Type B pancreatic cell (in vitro differentiated cells): ENCODE measurements at regions not wholly inside any gene's neighbourhood (a gene's known extent, or its start where the extent isn't known, plus 50 kb on each side); places are given as distances from the start of the nearest gene placed in this dataset.

Experiments
- DNase-seq: peaks from one replicate; pipeline ENCODE4 v3.0.0; 2021; ENCODE audit warnings: mixed read lengths; ENCODE audit not compliant: unreplicated experiment; ENCODE audit errors: extremely low spot score
- H3K27ac Mint-ChIP-seq: 2 replicates; pipeline ENCODE4 v1.8.0; 2021; ENCODE audit warnings: mild to moderate bottlenecking, mixed read lengths
- H3K27me3 Mint-ChIP-seq: 2 replicates; pipeline ENCODE4 v1.8.0; 2021; ENCODE audit warnings: mixed read lengths
- H3K36me3 Mint-ChIP-seq: 2 replicates; pipeline ENCODE4 v1.8.0; 2021; ENCODE audit warnings: mixed read lengths
- H3K4me1 Mint-ChIP-seq: one replicate; pipeline ENCODE4 v1.8.0; 2021; ENCODE audit warnings: mixed read lengths; ENCODE audit not compliant: unreplicated experiment
- H3K4me3 Mint-ChIP-seq: 2 replicates; pipeline ENCODE4 v1.8.0; 2021; ENCODE audit warnings: mild to moderate bottlenecking, mixed read lengths
- H3K9me3 Mint-ChIP-seq: 2 replicates; pipeline ENCODE4 v1.8.0; 2021; ENCODE audit warnings: mixed read lengths
- TF ChIP-seq, protein P1 (sequence below): fragments of 200-600 bp; sonication (generic); conservative IDR thresholded peaks from 2 replicates; pipeline ENCODE4 v1.5.0; 2021; ENCODE audit warnings: antibody characterized with exemption, mild to moderate bottlenecking

DNA sequence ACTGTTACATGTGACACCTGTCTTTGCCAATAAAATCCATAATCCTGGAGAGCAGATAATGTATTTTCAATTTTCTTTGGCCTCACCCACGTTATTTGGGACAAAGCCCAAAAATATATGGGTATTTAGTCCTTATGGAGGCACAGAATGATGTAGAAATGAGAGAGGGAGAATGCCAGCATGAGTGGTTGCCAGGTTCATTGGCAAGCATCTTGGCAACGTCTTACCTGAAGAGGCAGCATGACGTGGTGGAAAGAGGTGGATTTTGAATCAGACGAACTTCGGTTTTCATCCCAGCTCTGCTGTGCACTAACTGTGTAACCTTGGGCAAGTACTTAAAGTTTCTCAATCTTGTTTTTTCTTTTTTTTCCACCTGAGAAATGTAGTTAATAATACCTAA lies 969.6 kb upstream of the PIK3C3 start:
- Mint-ChIP-seq H3K4me3 (no peak overlapping the region), H3K27me3 (peaks cover 3% of the 10 kb centered on the region), H3K36me3 (no peaks in the 10 kb centered on the region)

DNA sequence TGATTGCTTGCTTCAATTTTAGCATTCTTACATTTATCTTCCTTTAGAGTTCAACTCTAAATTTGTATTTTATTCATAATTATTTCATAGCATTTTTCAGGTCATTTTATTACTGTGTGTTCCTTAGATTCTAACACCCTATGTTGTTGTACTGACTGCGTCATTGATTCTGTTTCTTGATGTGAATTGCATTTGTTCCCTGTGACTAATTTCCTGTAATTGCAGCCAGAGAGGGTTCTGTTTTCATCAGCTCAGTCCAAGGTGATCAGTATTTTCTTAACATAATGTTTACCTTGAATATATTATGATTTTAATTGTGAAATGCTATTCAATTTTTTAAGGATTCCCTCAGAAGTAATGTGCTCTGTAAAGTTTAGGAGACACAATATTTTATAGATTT lies 970.2 kb upstream of the PIK3C3 start:
- no peak overlapping the region for H3K4me3 Mint-ChIP-seq
- H3K36me3 Mint-ChIP-seq: no peaks in the 10 kb centered on the region
- DNase-seq: no peak
- no peak overlapping the region for H3K27ac Mint-ChIP-seq
- no peaks in the 10 kb centered on the region for H3K9me3 Mint-ChIP-seq
- TF ChIP-seq, protein P1, sequence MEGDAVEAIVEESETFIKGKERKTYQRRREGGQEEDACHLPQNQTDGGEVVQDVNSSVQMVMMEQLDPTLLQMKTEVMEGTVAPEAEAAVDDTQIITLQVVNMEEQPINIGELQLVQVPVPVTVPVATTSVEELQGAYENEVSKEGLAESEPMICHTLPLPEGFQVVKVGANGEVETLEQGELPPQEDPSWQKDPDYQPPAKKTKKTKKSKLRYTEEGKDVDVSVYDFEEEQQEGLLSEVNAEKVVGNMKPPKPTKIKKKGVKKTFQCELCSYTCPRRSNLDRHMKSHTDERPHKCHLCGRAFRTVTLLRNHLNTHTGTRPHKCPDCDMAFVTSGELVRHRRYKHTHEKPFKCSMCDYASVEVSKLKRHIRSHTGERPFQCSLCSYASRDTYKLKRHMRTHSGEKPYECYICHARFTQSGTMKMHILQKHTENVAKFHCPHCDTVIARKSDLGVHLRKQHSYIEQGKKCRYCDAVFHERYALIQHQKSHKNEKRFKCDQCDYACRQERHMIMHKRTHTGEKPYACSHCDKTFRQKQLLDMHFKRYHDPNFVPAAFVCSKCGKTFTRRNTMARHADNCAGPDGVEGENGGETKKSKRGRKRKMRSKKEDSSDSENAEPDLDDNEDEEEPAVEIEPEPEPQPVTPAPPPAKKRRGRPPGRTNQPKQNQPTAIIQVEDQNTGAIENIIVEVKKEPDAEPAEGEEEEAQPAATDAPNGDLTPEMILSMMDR: no peak
- H3K27me3 Mint-ChIP-seq: peaks cover 3% of the 10 kb centered on the region
- H3K4me1 Mint-ChIP-seq: no peaks in the 10 kb centered on the region

More for the DNA sequence above, 969.6 kb upstream of the PIK3C3 start:
- no peaks in the 10 kb centered on the region for H3K4me1 Mint-ChIP-seq
- TF ChIP-seq, protein P1: no peak
- no peak overlapping the region for H3K27ac Mint-ChIP-seq
- no peak for DNase-seq
- H3K9me3 Mint-ChIP-seq: no peaks in the 10 kb centered on the region

DNA sequence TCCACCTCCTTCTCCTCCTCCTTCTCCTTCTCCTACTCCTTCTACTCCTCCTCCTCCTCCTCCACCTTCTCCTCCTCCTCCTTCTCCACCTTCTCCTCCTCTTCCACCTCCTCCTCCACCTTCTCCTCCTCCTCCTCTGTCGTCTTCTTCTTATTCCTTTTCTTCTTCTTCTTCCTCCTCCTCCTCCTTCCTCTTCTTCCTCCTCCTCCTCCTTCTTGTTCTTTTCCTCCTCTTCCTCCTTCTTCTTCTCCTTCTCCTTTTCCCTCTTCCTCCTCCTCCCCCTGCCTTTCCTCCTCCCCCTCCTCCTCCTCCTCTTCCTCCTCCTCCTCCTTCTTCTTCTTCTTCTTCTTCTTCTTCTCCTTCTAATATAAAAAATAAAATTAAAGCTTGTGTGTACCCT lies 971.2 kb upstream of the PIK3C3 start:
- no peaks in the 10 kb centered on the region for H3K36me3 Mint-ChIP-seq
- H3K27ac Mint-ChIP-seq: no peak overlapping the region
- no peaks in the 10 kb centered on the region for H3K4me1 Mint-ChIP-seq
- peaks cover 3% of the 10 kb centered on the region for H3K27me3 Mint-ChIP-seq
- TF ChIP-seq, protein P1: no peak
- no peaks in the 10 kb centered on the region for H3K9me3 Mint-ChIP-seq
- H3K4me3 Mint-ChIP-seq: no peak overlapping the region
- DNase-seq: no peak

DNA sequence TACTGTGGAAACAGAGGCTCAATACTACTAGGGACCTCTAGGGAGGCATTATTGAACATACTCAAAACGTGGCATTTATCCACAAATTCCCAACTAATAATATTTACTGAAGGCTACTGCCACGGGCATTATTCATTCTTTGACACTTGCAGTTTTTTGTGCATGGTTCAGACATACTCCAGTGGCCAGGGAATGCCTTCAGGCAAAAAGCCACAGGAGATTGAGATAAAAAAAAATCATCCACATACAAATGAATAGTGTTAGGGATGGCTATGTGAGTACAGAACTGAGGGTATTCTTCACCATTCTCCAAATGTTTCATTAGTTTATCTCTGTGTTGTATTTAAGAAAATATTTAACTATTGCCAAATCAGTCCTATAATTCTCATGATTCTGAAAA lies 974.9 kb upstream of the PIK3C3 start:
- Mint-ChIP-seq H3K4me1 (no peaks in the 10 kb centered on the region), H3K4me3 (no peak overlapping the region), H3K27me3 (peaks cover 3% of the 10 kb centered on the region), H3K27ac (no peak overlapping the region), H3K36me3 (no peaks in the 10 kb centered on the region), H3K9me3 (peaks cover 2% of the 10 kb centered on the region)
- no peak for DNase-seq
- TF ChIP-seq, protein P1: no peak

DNA sequence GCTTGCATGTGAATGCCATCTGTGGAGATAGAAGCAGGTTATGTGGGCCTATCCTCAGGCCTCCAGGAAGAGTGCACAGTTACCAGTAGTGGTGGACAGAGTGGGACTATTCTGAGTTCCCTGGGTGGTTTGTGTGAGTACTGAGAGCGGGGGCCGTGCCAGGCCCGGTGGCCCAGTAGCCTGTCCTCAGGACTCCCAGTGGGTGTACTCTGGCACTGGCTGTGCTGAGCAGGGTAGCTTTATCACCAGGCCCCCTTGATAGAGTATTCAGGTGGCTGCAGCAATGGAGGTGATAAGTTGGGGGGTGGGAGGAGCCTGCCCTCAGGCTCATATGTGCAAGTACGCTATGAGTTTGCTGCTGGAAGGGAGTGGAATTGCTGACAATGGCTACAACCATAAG lies 979.0 kb upstream of the PIK3C3 start:
- no peak for DNase-seq
- Mint-ChIP-seq H3K4me3 (no peak overlapping the region), H3K36me3 (no peaks in the 10 kb centered on the region), H3K9me3 (peaks cover 13% of the 10 kb centered on the region), H3K27me3 (no peaks in the 10 kb centered on the region), H3K4me1 (no peaks in the 10 kb centered on the region), H3K27ac (no peak overlapping the region)
- TF ChIP-seq, protein P1: no peak

DNA sequence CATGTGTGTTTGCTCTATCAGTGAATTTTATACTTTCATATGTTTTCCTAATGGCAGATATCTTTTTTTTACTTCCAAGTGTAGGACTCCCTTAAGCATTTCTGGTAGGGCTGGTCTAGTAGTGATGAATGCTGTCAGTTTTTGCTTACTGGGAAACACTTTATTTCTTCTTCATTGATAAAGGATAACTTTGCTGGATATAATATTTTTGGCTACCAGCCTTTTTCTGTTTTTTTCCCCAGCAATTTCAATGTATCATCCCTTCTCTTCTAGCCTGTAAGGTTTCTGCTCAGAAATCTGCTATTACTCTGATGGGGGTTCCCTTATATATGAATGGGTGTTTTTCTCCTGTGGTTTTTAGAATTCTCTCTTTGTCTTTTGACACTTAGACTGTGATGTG lies 980.6 kb upstream of the PIK3C3 start:
- no peak for DNase-seq
- Mint-ChIP-seq H3K27ac (no peak overlapping the region), H3K4me3 (no peak overlapping the region), H3K36me3 (no peaks in the 10 kb centered on the region), H3K4me1 (no peaks in the 10 kb centered on the region), H3K9me3 (peaks cover 13% of the 10 kb centered on the region), H3K27me3 (no peaks in the 10 kb centered on the region)
- TF ChIP-seq, protein P1: no peak
